ENCODE measurements at regions not wholly inside any gene's neighbourhood (a gene's known extent, or its start where the extent isn't known, plus 50 kb on each side); places are given as distances from the start of the nearest gene placed in this dataset.

DNA sequence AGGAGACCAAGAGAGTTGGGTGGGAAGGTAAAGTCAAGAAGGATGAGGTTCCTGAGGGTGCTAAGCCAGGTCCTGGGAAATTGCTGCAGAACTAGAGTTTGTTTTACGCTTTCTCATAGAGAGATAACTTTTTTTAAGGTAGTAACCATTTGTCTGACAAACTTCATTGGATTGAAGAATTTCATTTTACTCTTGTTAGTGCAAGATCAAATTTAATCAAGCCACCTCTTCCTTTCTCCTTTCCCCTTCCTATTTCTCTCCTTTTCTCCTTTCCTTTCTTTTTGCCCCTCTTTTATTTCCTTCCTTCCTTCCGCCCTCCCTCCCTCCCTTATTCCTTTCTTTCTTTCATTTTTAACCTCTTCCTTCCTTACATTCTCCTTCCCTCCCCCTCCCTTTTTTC, 65.4 kb downstream of the RDH14 start:
- ChIA-PET POLR2A (ENCODE audit: low non-redundant PET) (no interaction called here), CTCF (no interaction called here)
- no peak for DNase-seq (ENCODE audit: low spot score)
- no peaks in the 10 kb centered on the region for H3K4me1 ChIP-seq (ENCODE audit: insufficient read depth, low read length, poor library complexity, severe bottlenecking)
- TF ChIP-seq, protein P1, sequence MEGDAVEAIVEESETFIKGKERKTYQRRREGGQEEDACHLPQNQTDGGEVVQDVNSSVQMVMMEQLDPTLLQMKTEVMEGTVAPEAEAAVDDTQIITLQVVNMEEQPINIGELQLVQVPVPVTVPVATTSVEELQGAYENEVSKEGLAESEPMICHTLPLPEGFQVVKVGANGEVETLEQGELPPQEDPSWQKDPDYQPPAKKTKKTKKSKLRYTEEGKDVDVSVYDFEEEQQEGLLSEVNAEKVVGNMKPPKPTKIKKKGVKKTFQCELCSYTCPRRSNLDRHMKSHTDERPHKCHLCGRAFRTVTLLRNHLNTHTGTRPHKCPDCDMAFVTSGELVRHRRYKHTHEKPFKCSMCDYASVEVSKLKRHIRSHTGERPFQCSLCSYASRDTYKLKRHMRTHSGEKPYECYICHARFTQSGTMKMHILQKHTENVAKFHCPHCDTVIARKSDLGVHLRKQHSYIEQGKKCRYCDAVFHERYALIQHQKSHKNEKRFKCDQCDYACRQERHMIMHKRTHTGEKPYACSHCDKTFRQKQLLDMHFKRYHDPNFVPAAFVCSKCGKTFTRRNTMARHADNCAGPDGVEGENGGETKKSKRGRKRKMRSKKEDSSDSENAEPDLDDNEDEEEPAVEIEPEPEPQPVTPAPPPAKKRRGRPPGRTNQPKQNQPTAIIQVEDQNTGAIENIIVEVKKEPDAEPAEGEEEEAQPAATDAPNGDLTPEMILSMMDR (conservative IDR thresholded peaks at IDR 0.05; ENCODE audit: low read depth, low read length) = no peak
- no peak for TF ChIP-seq EZH2 (IDR thresholded peaks at IDR 0.05; ENCODE audit: borderline replicate concordance, low read depth, low read length, poor library complexity, severe bottlenecking)
- no TSS peak for BruUV-seq (replicated peaks)
- no peaks in the 10 kb centered on the region for H3K27me3 ChIP-seq (replicated peaks; ENCODE audit: insufficient read depth, low read depth, low read length, poor library complexity)
- no peaks in the 10 kb centered on the region for H3K9me3 ChIP-seq (ENCODE audit: low read depth, low read length, poor library complexity, severe bottlenecking)
- no peak overlapping the region for H3K27ac ChIP-seq (ENCODE audit: low read depth, low read length, poor library complexity, severe bottlenecking)
- intact Hi-C loops (cut with micrococcal nuclease; ENCODE audit: unreplicated experiment) = no loop called here
- no peak overlapping the region for H3K4me3 ChIP-seq (ENCODE audit: low read depth, low read length, poor library complexity, severe bottlenecking)
- no peaks in the 10 kb centered on the region for H3K36me3 ChIP-seq (ENCODE audit: insufficient read depth, low read length, poor library complexity, severe bottlenecking)

DNA sequence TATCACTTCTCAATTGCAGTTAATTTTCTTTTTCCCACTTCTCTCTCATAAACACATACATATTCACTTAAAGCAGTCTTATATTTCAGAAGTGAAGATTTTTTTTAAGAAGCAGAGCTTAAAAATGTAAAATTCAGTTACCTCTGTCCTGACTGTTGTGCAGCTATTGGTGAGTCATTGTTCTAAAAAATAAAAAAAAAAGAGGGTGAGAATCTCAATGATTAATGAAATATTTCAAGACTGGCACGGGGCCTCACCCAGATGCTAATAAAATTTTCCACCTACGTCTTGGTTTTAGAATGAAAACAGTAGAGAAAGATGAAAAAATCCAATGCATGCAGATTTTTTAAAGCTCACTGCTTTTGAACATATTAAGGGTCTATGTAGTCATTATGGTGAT, 67.7 kb downstream of the RDH14 start:
- Histone ChIP-seq H3K9me3 (ENCODE audit: low read depth, low read length, poor library complexity, severe bottlenecking) (no peaks in the 10 kb centered on the region), H3K27me3 (replicated peaks; ENCODE audit: insufficient read depth, low read depth, low read length, poor library complexity) (no peaks in the 10 kb centered on the region), H3K4me3 (ENCODE audit: low read depth, low read length, poor library complexity, severe bottlenecking) (no peak overlapping the region), H3K36me3 (ENCODE audit: insufficient read depth, low read length, poor library complexity, severe bottlenecking) (no peaks in the 10 kb centered on the region), H3K4me1 (ENCODE audit: insufficient read depth, low read length, poor library complexity, severe bottlenecking) (no peaks in the 10 kb centered on the region), H3K27ac (ENCODE audit: low read depth, low read length, poor library complexity, severe bottlenecking) (no peak overlapping the region)
- CTCF ChIA-PET = no interaction called here
- no TSS peak for BruUV-seq (replicated peaks)
- DNase-seq (ENCODE audit: low spot score) = no peak
- POLR2A ChIA-PET (ENCODE audit: low non-redundant PET) = no interaction called here
- intact Hi-C loops (cut with micrococcal nuclease; ENCODE audit: unreplicated experiment) = no loop called here
- TF ChIP-seq EZH2 (IDR thresholded peaks at IDR 0.05; ENCODE audit: borderline replicate concordance, low read depth, low read length, poor library complexity, severe bottlenecking) = no peak
- TF ChIP-seq, protein P1 (conservative IDR thresholded peaks at IDR 0.05; ENCODE audit: low read depth, low read length) = no peak

DNA sequence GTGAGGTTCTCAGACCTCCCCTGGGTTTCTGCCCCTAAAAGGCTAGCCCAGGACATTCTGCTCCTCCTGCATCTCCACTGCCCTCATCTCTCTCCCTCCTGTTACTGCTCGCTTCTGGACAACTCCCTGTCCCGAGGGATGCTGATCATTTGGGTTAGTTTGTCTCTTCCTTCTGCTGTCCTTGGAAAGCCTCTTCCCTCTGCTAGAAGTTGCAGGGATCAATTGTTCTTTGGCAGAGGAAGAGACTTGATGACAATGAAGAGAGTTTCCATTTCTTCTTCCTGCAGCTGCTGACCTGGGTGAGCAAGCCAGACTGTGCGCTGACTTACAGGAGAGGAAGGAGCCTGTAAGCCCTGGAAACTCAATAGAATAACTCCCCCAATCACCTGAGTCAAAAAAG, 68.9 kb downstream of the RDH14 start:
- no peak overlapping the region for H3K27ac ChIP-seq (ENCODE audit: low read depth, low read length, poor library complexity, severe bottlenecking)
- no peaks in the 10 kb centered on the region for H3K27me3 ChIP-seq (replicated peaks; ENCODE audit: insufficient read depth, low read depth, low read length, poor library complexity)
- ChIA-PET POLR2A (ENCODE audit: low non-redundant PET) (no interaction called here), CTCF (no interaction called here)
- H3K36me3 ChIP-seq (ENCODE audit: insufficient read depth, low read length, poor library complexity, severe bottlenecking) = no peaks in the 10 kb centered on the region
- no TSS peak for BruUV-seq (replicated peaks)
- DNase-seq (ENCODE audit: low spot score) = no peak
- no peaks in the 10 kb centered on the region for H3K4me1 ChIP-seq (ENCODE audit: insufficient read depth, low read length, poor library complexity, severe bottlenecking)
- intact Hi-C loops (cut with micrococcal nuclease; ENCODE audit: unreplicated experiment) = no loop called here
- TF ChIP-seq, protein P1 (conservative IDR thresholded peaks at IDR 0.05; ENCODE audit: low read depth, low read length) = no peak
- TF ChIP-seq EZH2 (IDR thresholded peaks at IDR 0.05; ENCODE audit: borderline replicate concordance, low read depth, low read length, poor library complexity, severe bottlenecking) = no peak
- no peak overlapping the region for H3K4me3 ChIP-seq (ENCODE audit: low read depth, low read length, poor library complexity, severe bottlenecking)
- no peaks in the 10 kb centered on the region for H3K9me3 ChIP-seq (ENCODE audit: low read depth, low read length, poor library complexity, severe bottlenecking)

Measured in A673 (cell line).